SK-N-SH (cell line): ENCODE measurements at regions not wholly inside any gene's neighbourhood (a gene's known extent, or its start where the extent isn't known, plus 50 kb on each side); places are given as distances from the start of the nearest gene placed in this dataset.

Experiments used
- CTCF ChIA-PET: fragments of 300-600, 350-600 bp; formaldehyde crosslinking; extraction: SDS; loops from one replicate; lab custom pipeline; 2021; lab: Yijun Ruan, JAX
- POLR2A ChIA-PET: fragments of 350-600 bp; sonication (Branson Sonifier 250); formaldehyde crosslinking; extraction: SDS; loops from one replicate; lab custom pipeline; 2020; ENCODE audit warnings: antibody characterized with exemption, inconsistent platforms; lab: Yijun Ruan, JAX
- DNase-seq: peaks from one replicate; pipeline ENCODE4 v3.0.0; 2012
- H2AFZ ChIP-seq: fragments of 200-600 bp; sonication (generic); 2 replicates; pipeline ENCODE4 v1.8.1; 2016; ENCODE audit warnings: antibody characterized with exemption, mild to moderate bottlenecking, low read depth
- H3F3A ChIP-seq: fragments of 200-600 bp; sonication (generic); replicated peaks from 2 replicates; pipeline ENCODE3; 2016; ENCODE audit warnings: antibody characterized with exemption, mild to moderate bottlenecking; ENCODE audit not compliant: insufficient read depth
- H3K27ac ChIP-seq, 2 experiments: fragments of 200-500 bp in 1 of 2; fragments of 200-600 bp in 1 of 2; sonication (Bioruptor generic) in 1 of 2; sonication (generic), shearing (Covaris generic) in 1 of 2; 2 replicates each; pipeline versions ENCODE4 v1.5.1 to v1.6.1; 2014 to 2016; ENCODE audit warnings: low read depth in 2 of 2, inconsistent platforms in 1 of 2, low read length in 1 of 2, mild to moderate bottlenecking in 1 of 2, mixed read lengths in 1 of 2
- H3K27me3 ChIP-seq: fragments of 200-600 bp; sonication (generic), shearing (Covaris generic); 2 replicates; pipeline ENCODE4 v1.6.1; 2016; ENCODE audit warnings: mixed run types; ENCODE audit not compliant: insufficient read depth
- H3K36me3 ChIP-seq, 2 experiments: fragments of 200-500 bp in 1 of 2; fragments of 200-600 bp in 1 of 2; sonication (Bioruptor generic) in 1 of 2; sonication (generic) in 1 of 2; replicated peaks in 1 of 2; 2 replicates each; pipeline versions ENCODE3 to v1.5.1; 2014 to 2016; ENCODE audit warnings: low read length in 1 of 2, mild to moderate bottlenecking in 1 of 2; ENCODE audit not compliant: insufficient read depth in 2 of 2, control insufficient read depth in 1 of 2
- H3K4me1 ChIP-seq, 2 experiments: fragments of 200-500 bp in 1 of 2; fragments of 200-600 bp in 1 of 2; sonication (Bioruptor generic) in 1 of 2; sonication (generic), shearing (Covaris generic) in 1 of 2; 2 replicates each; pipeline versions ENCODE4 v1.5.1 to v1.6.1; 2014 to 2016; ENCODE audit warnings: low read depth in 1 of 2, low read length in 1 of 2, mixed run types in 1 of 2; ENCODE audit not compliant: insufficient read depth in 2 of 2, control insufficient read depth in 1 of 2
- H3K4me2 ChIP-seq: fragments of 200-600 bp; sonication (generic), shearing (Covaris generic); 2 replicates; pipeline ENCODE4 v1.6.1; 2017; ENCODE audit warnings: mixed run types
- H3K4me3 ChIP-seq, 2 experiments: fragments of 200-500 bp in 1 of 2; fragments of 200-600 bp in 1 of 2; sonication (Bioruptor generic) in 1 of 2; sonication (generic), shearing (Covaris generic) in 1 of 2; 2 replicates each; pipeline versions ENCODE4 v1.5.1 to v1.8.1; 2014 to 2016; ENCODE audit warnings: low read depth in 2 of 2, inconsistent platforms in 1 of 2, low read length in 1 of 2, mild to moderate bottlenecking in 1 of 2, mixed read lengths in 1 of 2, moderate library complexity in 1 of 2
- H3K79me2 ChIP-seq: fragments of 200-600 bp; sonication (generic); 2 replicates; pipeline ENCODE4 v1.8.1; 2017; ENCODE audit warnings: mild to moderate bottlenecking; ENCODE audit not compliant: insufficient read depth
- H3K9ac ChIP-seq: fragments of 200-600 bp; sonication (generic); 2 replicates; pipeline ENCODE4 v1.6.1; 2017; ENCODE audit warnings: mixed run types
- H3K9me2 ChIP-seq: fragments of 200-600 bp; sonication (generic); 2 replicates; pipeline ENCODE4 v1.6.1; 2017; ENCODE audit warnings: mixed run types
- H3K9me3 ChIP-seq: fragments of 200-600 bp; sonication (generic); 2 replicates; pipeline ENCODE4 v1.6.1; 2017; ENCODE audit warnings: mixed run types, mild to moderate bottlenecking, moderate library complexity
- H4K20me1 ChIP-seq: fragments of 200-600 bp; sonication (generic); 2 replicates; pipeline ENCODE4 v1.6.1; 2017; ENCODE audit warnings: mild to moderate bottlenecking, mixed run types; ENCODE audit not compliant: insufficient read depth
- ELF1 ChIP-seq: IDR thresholded peaks from 2 replicates; pipeline ENCODE4 v1.4.0; 2012
- EP300 ChIP-seq, 2 experiments: IDR thresholded peaks; 2 replicates each; pipeline versions ENCODE4 v1.4.0 to v1.6.1; 2012; ENCODE audit warnings: borderline replicate concordance in 1 of 2, low read depth in 1 of 2, low read length in 1 of 2
- JUND ChIP-seq: IDR thresholded peaks from 2 replicates; pipeline ENCODE4 v1.4.0; 2012
- MEF2A ChIP-seq: IDR thresholded peaks from 2 replicates; pipeline ENCODE4 v1.4.0; 2012; ENCODE audit warnings: low read depth, borderline replicate concordance
- NFIC ChIP-seq: IDR thresholded peaks from 2 replicates; pipeline ENCODE4 v1.4.0; 2012; ENCODE audit warnings: borderline replicate concordance
- POLR2AphosphoS5 ChIP-seq: IDR thresholded peaks from 2 replicates; pipeline ENCODE4 v1.6.1; 2012; ENCODE audit warnings: low read depth, low read length
- RAD21 ChIP-seq: IDR thresholded peaks from 2 replicates; pipeline ENCODE4 v1.6.1; 2012; ENCODE audit warnings: mild to moderate bottlenecking, low read length
- RCOR1 ChIP-seq: fragments of 150-350 bp; IDR thresholded peaks from 2 replicates; pipeline ENCODE4 v1.6.1; 2017; ENCODE audit warnings: antibody characterized with exemption, low read length
- SMC3 ChIP-seq: IDR thresholded peaks from 2 replicates; pipeline ENCODE4 v1.6.1; 2012; ENCODE audit warnings: low read depth, low read length, improper control_type of control experiment
- TCF12 ChIP-seq: IDR thresholded peaks from 2 replicates; pipeline ENCODE4 v1.4.0; 2012
- TEAD4 ChIP-seq: IDR thresholded peaks from 2 replicates; pipeline ENCODE4 v1.4.0; 2012; ENCODE audit warnings: mild to moderate bottlenecking, borderline replicate concordance; ENCODE audit not compliant: insufficient read depth
- WGBS: methylation state at CpG from one replicate; pipeline ENCODE4 v1.1.6; 2017; ENCODE audit warnings: low lambda C conversion rate; 5-methylcytosine and 5-hydroxymethylcytosine counted together
- TF ChIP-seq, protein P1 (sequence below): fragments of 200-600 bp; sonication (generic); IDR thresholded peaks from 2 replicates; pipeline ENCODE4 v1.6.1; 2017; ENCODE audit warnings: antibody characterized with exemption, mild to moderate bottlenecking, moderate library complexity
- TF ChIP-seq, protein P2 (sequence below): IDR thresholded peaks from 2 replicates; pipeline ENCODE4 v1.4.0; 2012; ENCODE audit warnings: low read depth, borderline replicate concordance
- TF ChIP-seq, protein P3 (sequence below): IDR thresholded peaks from 2 replicates; pipeline ENCODE4 v1.4.0; 2012; ENCODE audit warnings: low read depth, borderline replicate concordance
- TF ChIP-seq, protein P4 (sequence below): IDR thresholded peaks from 2 replicates; pipeline ENCODE4; 2012
- TF ChIP-seq, protein P5 (sequence below): fragments of 150-350 bp; IDR thresholded peaks from 2 replicates; pipeline ENCODE4 v1.6.1; 2017; ENCODE audit warnings: antibody characterized with exemption, low read length, low read depth, borderline replicate concordance

DNA sequence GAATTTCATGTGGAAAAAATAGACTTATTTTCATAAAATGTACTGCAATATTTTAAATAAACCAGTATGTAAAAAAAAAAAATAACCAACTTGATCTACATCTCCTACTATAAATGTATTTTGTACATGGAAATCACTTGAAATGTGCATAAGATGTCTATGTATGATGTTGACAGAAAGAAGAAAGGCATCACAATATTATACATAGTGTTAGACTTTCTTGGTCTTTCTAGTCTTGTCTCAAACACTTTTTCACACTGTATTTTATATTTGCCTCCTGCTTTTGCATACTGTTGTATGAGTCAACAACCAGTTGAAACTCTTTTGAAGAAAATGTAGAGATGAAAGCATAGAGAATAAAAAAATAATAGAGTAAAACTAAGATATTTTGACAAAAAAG, 352.4 kb upstream of the MGAT4C start (continued):
- TF ChIP-seq MEF2A (no peak), RCOR1 (no peak)

DNA sequence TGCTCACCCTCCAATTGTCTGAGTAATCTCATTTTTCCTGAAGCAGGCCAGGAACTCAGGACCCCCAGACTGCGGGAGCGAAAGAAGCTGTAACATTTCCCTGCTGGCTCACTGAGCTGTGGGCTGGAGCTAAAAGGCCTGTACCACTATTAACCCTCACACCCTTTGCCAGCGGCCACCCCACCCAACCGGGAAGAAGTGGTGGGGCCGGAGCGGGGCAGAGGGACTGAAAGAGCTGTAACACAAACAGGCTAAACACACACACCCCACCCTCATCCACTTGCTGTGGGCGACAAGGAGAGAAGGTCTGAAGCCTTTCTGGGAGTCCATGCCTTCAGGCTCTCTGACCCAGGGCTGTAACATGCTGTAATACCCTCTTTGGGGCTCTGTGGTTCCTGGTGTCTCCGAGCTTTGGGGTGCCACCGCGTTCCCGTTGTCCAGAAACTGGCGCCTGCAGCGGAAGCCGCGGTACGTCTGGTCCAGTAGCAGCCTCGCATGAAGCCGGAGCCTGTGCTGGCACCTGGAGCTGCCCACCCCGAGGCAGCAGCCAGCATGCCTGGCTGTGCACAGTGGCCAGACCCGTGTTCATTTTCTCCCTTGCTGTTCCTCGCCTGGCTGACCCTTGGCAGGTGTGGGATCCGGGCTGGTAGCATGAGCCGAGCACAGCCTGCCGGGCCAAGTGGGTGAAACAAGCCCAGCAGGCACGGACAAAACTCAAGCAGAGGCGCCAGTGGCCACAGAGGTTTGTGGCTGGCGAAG, 345.5 kb upstream of the MGAT4C start:
- Histone ChIP-seq H3F3A (no peaks in the 10 kb centered on the region), H2AFZ (no peak overlapping the region), H3K4me2 (no peak overlapping the region), H3K27ac (no peak overlapping the region), H3K79me2 (no peaks in the 10 kb centered on the region), H3K27me3 (no peaks in the 10 kb centered on the region), H4K20me1 (no peaks in the 10 kb centered on the region), H3K36me3 (no peaks in the 10 kb centered on the region), H3K9ac (no peak overlapping the region), H3K9me2 (0 out of 2 replicates have a peak, but pooled peaks cover 4% of the 10 kb centered on the region), H3K4me1 (no peaks in the 10 kb centered on the region), H3K9me3 (no peaks in the 10 kb centered on the region), H3K4me3 (no peak overlapping the region)
- TF ChIP-seq JUND (no peak), POLR2AphosphoS5 (no peak), TCF12 (no peak), RAD21 (no peak), ELF1 (no peak), TEAD4 (no peak), RCOR1 (no peak), EP300 (IDR thresholded peaks at IDR 0.05; ENCODE audit: borderline replicate concordance in 1 of 2, low read depth in 1 of 2, low read length in 1 of 2) (no peak), NFIC (no peak), SMC3 (no peak)
- TF ChIP-seq, protein P1, sequence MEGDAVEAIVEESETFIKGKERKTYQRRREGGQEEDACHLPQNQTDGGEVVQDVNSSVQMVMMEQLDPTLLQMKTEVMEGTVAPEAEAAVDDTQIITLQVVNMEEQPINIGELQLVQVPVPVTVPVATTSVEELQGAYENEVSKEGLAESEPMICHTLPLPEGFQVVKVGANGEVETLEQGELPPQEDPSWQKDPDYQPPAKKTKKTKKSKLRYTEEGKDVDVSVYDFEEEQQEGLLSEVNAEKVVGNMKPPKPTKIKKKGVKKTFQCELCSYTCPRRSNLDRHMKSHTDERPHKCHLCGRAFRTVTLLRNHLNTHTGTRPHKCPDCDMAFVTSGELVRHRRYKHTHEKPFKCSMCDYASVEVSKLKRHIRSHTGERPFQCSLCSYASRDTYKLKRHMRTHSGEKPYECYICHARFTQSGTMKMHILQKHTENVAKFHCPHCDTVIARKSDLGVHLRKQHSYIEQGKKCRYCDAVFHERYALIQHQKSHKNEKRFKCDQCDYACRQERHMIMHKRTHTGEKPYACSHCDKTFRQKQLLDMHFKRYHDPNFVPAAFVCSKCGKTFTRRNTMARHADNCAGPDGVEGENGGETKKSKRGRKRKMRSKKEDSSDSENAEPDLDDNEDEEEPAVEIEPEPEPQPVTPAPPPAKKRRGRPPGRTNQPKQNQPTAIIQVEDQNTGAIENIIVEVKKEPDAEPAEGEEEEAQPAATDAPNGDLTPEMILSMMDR = no peak
- TF ChIP-seq, protein P2, sequence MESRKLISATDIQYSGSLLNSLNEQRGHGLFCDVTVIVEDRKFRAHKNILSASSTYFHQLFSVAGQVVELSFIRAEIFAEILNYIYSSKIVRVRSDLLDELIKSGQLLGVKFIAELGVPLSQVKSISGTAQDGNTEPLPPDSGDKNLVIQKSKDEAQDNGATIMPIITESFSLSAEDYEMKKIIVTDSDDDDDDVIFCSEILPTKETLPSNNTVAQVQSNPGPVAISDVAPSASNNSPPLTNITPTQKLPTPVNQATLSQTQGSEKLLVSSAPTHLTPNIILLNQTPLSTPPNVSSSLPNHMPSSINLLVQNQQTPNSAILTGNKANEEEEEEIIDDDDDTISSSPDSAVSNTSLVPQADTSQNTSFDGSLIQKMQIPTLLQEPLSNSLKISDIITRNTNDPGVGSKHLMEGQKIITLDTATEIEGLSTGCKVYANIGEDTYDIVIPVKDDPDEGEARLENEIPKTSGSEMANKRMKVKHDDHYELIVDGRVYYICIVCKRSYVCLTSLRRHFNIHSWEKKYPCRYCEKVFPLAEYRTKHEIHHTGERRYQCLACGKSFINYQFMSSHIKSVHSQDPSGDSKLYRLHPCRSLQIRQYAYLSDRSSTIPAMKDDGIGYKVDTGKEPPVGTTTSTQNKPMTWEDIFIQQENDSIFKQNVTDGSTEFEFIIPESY = no peak
- TF ChIP-seq, protein P3, sequence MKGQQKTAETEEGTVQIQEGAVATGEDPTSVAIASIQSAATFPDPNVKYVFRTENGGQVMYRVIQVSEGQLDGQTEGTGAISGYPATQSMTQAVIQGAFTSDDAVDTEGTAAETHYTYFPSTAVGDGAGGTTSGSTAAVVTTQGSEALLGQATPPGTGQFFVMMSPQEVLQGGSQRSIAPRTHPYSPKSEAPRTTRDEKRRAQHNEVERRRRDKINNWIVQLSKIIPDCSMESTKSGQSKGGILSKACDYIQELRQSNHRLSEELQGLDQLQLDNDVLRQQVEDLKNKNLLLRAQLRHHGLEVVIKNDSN = no peak
- TF ChIP-seq, protein P4, sequence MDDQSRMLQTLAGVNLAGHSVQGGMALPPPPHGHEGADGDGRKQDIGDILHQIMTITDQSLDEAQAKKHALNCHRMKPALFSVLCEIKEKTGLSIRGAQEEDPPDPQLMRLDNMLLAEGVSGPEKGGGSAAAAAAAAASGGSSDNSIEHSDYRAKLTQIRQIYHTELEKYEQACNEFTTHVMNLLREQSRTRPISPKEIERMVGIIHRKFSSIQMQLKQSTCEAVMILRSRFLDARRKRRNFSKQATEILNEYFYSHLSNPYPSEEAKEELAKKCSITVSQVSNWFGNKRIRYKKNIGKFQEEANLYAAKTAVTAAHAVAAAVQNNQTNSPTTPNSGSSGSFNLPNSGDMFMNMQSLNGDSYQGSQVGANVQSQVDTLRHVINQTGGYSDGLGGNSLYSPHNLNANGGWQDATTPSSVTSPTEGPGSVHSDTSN = no peak
- TF ChIP-seq, protein P5, sequence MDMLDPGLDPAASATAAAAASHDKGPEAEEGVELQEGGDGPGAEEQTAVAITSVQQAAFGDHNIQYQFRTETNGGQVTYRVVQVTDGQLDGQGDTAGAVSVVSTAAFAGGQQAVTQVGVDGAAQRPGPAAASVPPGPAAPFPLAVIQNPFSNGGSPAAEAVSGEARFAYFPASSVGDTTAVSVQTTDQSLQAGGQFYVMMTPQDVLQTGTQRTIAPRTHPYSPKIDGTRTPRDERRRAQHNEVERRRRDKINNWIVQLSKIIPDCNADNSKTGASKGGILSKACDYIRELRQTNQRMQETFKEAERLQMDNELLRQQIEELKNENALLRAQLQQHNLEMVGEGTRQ = no peak
- DNase-seq = no peak
- POLR2A ChIA-PET = no interaction called here
- WGBS = 91% methylated on average over 19 of the region's 27 CpGs
- CTCF ChIA-PET = no interaction called here
